OCI-LY7 (cell line): ENCODE measurements at regions not wholly inside any gene's neighbourhood (a gene's known extent, or its start where the extent isn't known, plus 50 kb on each side); places are given as distances from the start of the nearest gene placed in this dataset.
A peak's percentile ranks its signal among the peaks of the same experiment; 100 is the strongest.

Source experiments
- BruUV-seq: library from RNA; stranded (reverse); fragments of 400-500 nt; replicated peaks from 2 replicates; lab custom pipeline; 2021; lab: Mats Ljungman, UMichigan
- CTCF ChIA-PET: fragments of 300-600 bp; sonication (Branson Sonifier 250); formaldehyde crosslinking; loops from one replicate; lab custom pipeline; 2022; ENCODE audit warnings: antibody characterized with exemption; ENCODE audit not compliant: unreplicated experiment; lab: Charles Lee
- POLR2A ChIA-PET: fragments of 300-600 bp; sonication (Branson Sonifier 250); formaldehyde crosslinking; loops from one replicate; lab custom pipeline; 2022; ENCODE audit warnings: antibody characterized with exemption; lab: Charles Lee
- DNase-seq: peaks from one replicate; pipeline ENCODE4 v3.0.0-alpha.2; 2015; ENCODE audit warnings: low spot score
- H2AFZ ChIP-seq: fragments of 200-600 bp; sonication (generic), shearing (Covaris generic); 2 replicates; pipeline ENCODE4 v1.6.1; 2014; ENCODE audit warnings: mild to moderate bottlenecking, antibody characterized with exemption, low read length, moderate library complexity
- H3K27ac ChIP-seq: fragments of 200-600 bp; sonication (generic); 2 replicates; pipeline ENCODE4 v1.5.1; 2014; ENCODE audit warnings: mixed run types, low read depth, mild to moderate bottlenecking, moderate library complexity, low read length, inconsistent platforms; ENCODE audit not compliant: poor library complexity, severe bottlenecking
- H3K36me3 ChIP-seq: fragments of 200-600 bp; sonication (generic); 2 replicates; pipeline ENCODE4 v1.6.1; 2014; ENCODE audit warnings: mild to moderate bottlenecking, antibody characterized with exemption, low read length, moderate library complexity, mixed read lengths; ENCODE audit not compliant: insufficient read depth
- H3K4me1 ChIP-seq: fragments of 200-600 bp; sonication (generic); 2 replicates; pipeline ENCODE4 v1.5.1; 2014; ENCODE audit warnings: mild to moderate bottlenecking, low read length; ENCODE audit not compliant: insufficient read depth, poor library complexity, severe bottlenecking
- H3K4me2 ChIP-seq: fragments of 200-600 bp; sonication (generic); 2 replicates; pipeline ENCODE4 v1.6.1; 2014; ENCODE audit warnings: mild to moderate bottlenecking, low read length
- H3K4me3 ChIP-seq: fragments of 200-600 bp; sonication (generic); 2 replicates; pipeline ENCODE4 v1.5.1; 2014; ENCODE audit warnings: mild to moderate bottlenecking, low read depth, low read length; ENCODE audit not compliant: poor library complexity, severe bottlenecking
- H3K79me2 ChIP-seq: fragments of 200-600 bp; sonication (generic); 2 replicates; pipeline ENCODE4 v1.6.1; 2016; ENCODE audit warnings: low read depth, mild to moderate bottlenecking, low read length, moderate library complexity, mixed read lengths; ENCODE audit not compliant: insufficient read depth
- H3K9me2 ChIP-seq: fragments of 200-600 bp; sonication (generic); 2 replicates; pipeline ENCODE4 v1.6.1; 2016; ENCODE audit warnings: mild to moderate bottlenecking, low read length, mixed read lengths; ENCODE audit not compliant: insufficient read depth
- H3K9me3 ChIP-seq: fragments of 200-600 bp; sonication (generic); 2 replicates; pipeline ENCODE4 v1.6.1; 2014; ENCODE audit warnings: mild to moderate bottlenecking, mixed run types, low read length, mixed read lengths
- H4K20me1 ChIP-seq: fragments of 200-600 bp; sonication (generic); 2 replicates; pipeline ENCODE4 v1.6.1; 2014; ENCODE audit warnings: mild to moderate bottlenecking, antibody characterized with exemption, low read length, moderate library complexity, mixed read lengths; ENCODE audit not compliant: insufficient read depth
- CTCF ChIP-seq: fragments of 200-600 bp; sonication (generic); conservative IDR thresholded peaks from 2 replicates; pipeline ENCODE4 v1.5.1; 2014; ENCODE audit warnings: mild to moderate bottlenecking, antibody characterized with exemption, low read length, moderate library complexity, mixed read lengths
- EZH2phosphoT487 ChIP-seq: fragments of 200-600 bp; sonication (generic); IDR thresholded peaks from 2 replicates; pipeline ENCODE4 v1.6.1; 2018; ENCODE audit warnings: low read depth, borderline replicate concordance, mild to moderate bottlenecking, mixed run types, antibody characterized with exemption, low read length, moderate library complexity, mixed read lengths
- intact Hi-C: fragments of 100-400 bp; cut with micrococcal nuclease; formaldehyde crosslinking; loops from one replicate; pipeline ENCODE4 v1.10.0; 2022; ENCODE audit not compliant: unreplicated experiment

GRCh38 chr16:62194828-62195227 lies 158.6 kb upstream of the CDH8 start:
- Histone ChIP-seq H3K4me2 (no peak overlapping the region), H3K36me3 (no peaks in the 10 kb centered on the region), H3K4me3 (no peak overlapping the region), H3K79me2 (no peaks in the 10 kb centered on the region), H4K20me1 (no peaks in the 10 kb centered on the region), H3K27ac (no peak overlapping the region), H2AFZ (no peak overlapping the region), H3K9me2 (no peaks in the 10 kb centered on the region), H3K9me3 (no peaks in the 10 kb centered on the region), H3K4me1 (no peaks in the 10 kb centered on the region)
- ChIA-PET CTCF (no interaction called here), POLR2A (no interaction called here)
- no TSS peak for BruUV-seq
- intact Hi-C loops, result no loop called here
- no peak for DNase-seq
- TF ChIP-seq EZH2phosphoT487, result no peak
- TF ChIP-seq CTCF, result peak; percentile 70

GRCh38 chr16:62190426-62190825 lies 154.2 kb upstream of the CDH8 start:
- POLR2A ChIA-PET, result no interaction called here
- TF ChIP-seq CTCF, result peak; percentile 76
- no peak for TF ChIP-seq EZH2phosphoT487

GRCh38 chr16:62177351-62178203 lies 141.3 kb upstream of the CDH8 start:
- H2AFZ ChIP-seq, result no peak overlapping the region
- ChIA-PET CTCF (no interaction called here), POLR2A (no interaction called here)
- no peak overlapping the region for H3K4me3 ChIP-seq
- no peaks in the 10 kb centered on the region for H3K36me3 ChIP-seq
- BruUV-seq, result no TSS peak
- no peak overlapping the region for H3K27ac ChIP-seq
- H4K20me1 ChIP-seq, result no peaks in the 10 kb centered on the region
- no peaks in the 10 kb centered on the region for H3K9me2 ChIP-seq
- TF ChIP-seq CTCF, result no peak
- TF ChIP-seq EZH2phosphoT487, result no peak
- H3K4me1 ChIP-seq, result no peaks in the 10 kb centered on the region
- no peak for DNase-seq
- intact Hi-C loops, result no loop called here
- no peak overlapping the region for H3K4me2 ChIP-seq
- no peaks in the 10 kb centered on the region for H3K9me3 ChIP-seq
- H3K79me2 ChIP-seq, result no peaks in the 10 kb centered on the region

More at GRCh38 chr16:62190426-62190825, 154.2 kb upstream of the CDH8 start:
- no TSS peak for BruUV-seq
- no peaks in the 10 kb centered on the region for H3K36me3 ChIP-seq
- intact Hi-C loops, result no loop called here
- H3K9me3 ChIP-seq, result no peaks in the 10 kb centered on the region
- no peaks in the 10 kb centered on the region for H3K9me2 ChIP-seq
- H4K20me1 ChIP-seq, result no peaks in the 10 kb centered on the region
- CTCF ChIA-PET, result no interaction called here
- H2AFZ ChIP-seq, result no peak overlapping the region
- no peaks in the 10 kb centered on the region for H3K79me2 ChIP-seq
- no peaks in the 10 kb centered on the region for H3K4me1 ChIP-seq
- H3K4me2 ChIP-seq, result no peak overlapping the region
- no peak overlapping the region for H3K27ac ChIP-seq
- H3K4me3 ChIP-seq, result no peak overlapping the region
- peak; percentile 27 for DNase-seq
